HG03196 (cell line): ENCODE measurements at regions not wholly inside any gene's neighbourhood (a gene's known extent, or its start where the extent isn't known, plus 50 kb on each side); places are given as distances from the start of the nearest gene placed in this dataset.
A peak's percentile ranks its signal among the peaks of the same experiment; 100 is the strongest.

Experiments used
- ATAC-seq: cut with Tn5 transposase; IDR thresholded peaks from one replicate; pipeline ENCODE4 v1.9.1; 2021; ENCODE audit not compliant: unreplicated experiment

DNA sequence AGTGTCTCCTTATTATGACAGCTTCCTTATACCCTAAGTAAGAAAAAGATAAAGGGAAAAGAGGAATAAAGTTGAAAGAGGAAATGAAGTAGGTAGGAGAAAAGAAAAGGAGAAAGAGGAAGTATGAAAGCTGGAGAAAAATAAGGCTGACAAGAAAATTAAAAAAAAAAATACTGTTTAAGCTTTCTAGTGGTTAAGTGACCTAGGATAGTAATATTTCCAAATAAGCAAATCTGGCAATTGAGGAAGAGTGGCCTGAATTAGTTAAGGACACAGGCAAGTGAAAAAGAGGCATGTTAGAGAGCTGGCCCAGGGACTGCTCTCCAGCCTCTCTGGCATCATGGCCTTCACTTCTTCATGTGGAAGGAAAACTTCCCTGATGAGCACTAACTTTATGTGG is 76.5 kb upstream of the ADGRF1 start:
- no peak for ATAC-seq

- ATAC-seq, result no peak
Measured at GRCh38 chr6:47117314-47117713, 75.2 kb upstream of the ADGRF1 start.

- no peak for ATAC-seq
Measured at GRCh38 chr6:47116606-47117005, 74.5 kb upstream of the ADGRF1 start.

GRCh38 chr6:47116086-47116485 is 74.0 kb upstream of the ADGRF1 start:
- no peak for ATAC-seq

DNA sequence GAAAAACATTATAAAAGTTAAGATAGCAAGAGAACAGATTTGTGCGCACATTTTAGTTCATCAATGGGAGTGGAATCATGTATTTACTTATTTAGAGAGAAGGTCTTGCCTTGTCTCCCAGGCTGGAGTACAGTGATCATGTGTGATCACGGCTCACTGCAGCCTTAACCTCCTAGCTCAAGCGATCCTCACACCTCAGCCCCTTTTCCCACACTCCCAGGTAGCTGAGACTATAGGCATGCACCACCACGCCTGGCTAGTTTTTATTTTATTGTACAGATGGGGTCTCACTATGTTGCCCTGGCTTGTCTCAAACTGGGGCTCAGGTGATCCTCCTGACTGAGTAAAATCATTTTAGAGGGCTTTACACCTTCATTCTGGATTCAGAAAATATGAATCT is 72.3 kb upstream of the ADGRF1 start:
- ATAC-seq, result no peak

DNA sequence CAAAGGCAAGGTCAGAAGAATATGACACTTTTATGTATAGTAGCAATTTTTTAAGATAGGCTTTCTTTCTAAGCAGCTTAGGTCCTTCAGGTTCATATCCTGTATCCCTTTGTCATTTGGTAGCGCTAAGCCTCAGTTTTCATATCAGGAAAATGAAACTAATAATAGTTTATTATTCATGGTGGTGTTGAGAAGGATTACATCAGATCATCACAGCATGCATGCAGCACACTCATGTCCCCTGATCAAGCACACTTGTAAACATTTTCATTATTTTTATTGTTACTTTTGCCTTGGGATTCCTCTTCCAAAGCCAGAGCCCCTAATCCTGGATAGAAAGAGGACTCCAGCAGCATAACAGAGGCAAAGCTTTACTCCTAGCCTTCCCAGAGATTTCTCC is 70.2 kb upstream of the ADGRF1 start:
- no peak for ATAC-seq

- no peak for ATAC-seq
Measured at GRCh38 chr6:47111685-47112084, 69.6 kb upstream of the ADGRF1 start.

DNA sequence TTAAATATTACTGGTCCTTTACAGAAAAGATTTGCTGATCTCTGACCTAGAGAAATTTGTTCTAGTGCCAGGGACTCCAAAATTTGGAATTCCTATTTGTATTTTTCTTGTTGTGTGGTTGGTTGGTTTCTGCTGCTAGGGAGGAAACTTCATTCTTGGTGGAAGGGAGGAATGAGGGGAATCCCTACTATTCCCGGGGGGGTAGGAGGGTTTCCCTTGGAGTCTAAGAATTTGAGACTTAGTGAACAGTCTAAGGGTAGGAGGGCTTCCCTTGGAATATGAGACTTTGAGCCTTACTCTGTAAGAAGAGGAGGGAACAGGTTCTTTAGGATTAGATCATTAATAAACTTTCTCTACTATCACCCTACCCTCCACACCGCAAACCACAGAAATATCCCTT is 67.1 kb upstream of the ADGRF1 start:
- no peak for ATAC-seq

DNA sequence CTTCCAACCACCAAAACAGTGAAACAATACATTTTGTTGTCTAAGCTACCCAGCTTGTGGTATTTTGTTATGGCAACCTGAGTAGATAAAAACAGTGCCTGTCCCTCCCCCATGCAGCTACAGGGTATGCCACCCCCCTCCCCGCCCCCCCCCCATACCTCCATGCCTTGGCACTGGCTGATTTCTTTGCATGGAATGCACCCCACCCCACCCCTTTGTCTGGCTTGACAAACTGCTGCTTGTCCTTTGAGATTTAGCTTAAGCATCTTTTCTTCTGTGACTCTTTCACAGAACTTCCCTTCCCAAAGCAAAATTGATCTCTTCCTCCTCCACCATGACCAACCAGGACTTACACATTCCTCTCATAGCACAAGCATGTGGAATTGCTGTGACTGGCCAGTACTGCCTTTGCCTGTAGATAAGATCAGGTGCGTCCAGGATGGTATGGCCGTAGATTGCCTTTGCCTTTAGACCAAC is 64.6 kb upstream of the ADGRF1 start:
- ATAC-seq, result no peak

DNA sequence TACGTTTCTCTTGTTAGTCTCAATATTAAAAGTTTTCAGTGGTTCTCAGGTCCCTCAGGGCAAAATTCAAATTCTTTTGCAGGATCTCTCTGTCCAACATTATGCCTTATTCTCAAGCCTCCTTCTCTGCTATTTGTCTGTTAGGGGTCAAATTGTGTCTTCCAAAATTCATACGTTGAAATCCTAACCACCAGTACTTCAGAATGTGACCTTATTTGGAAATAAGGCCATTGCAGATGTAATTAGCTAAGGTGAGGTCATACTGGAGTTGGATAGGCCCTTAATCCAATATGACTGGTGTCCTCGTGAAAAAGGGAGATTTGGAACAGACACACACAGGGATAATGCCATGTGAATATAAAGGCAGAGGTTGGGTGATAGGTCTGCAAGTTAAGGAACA is 64.1 kb upstream of the ADGRF1 start:
- ATAC-seq, result no peak

GRCh38 chr6:47105469-47106178 is 63.5 kb upstream of the ADGRF1 start:
- no peak for ATAC-seq

DNA sequence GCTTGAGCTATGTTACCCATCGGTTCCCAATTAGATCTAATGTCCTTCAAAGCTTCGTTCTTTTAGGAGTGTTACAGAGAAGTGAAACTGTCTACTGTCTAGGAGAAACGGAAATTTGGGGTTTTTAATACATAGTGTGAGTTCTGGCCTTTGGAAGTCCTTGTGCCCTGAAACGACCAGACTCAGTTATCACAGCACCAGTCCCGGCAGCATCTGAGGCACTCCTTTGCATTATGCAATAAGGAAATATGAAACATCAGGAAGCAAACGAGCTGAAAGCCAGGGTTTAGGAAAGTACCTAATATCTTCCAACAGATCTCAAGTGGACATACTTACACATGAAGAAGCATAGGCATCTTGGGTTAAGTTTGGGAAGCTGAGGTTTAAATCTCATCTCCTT is 61.8 kb upstream of the ADGRF1 start:
- no peak for ATAC-seq

DNA sequence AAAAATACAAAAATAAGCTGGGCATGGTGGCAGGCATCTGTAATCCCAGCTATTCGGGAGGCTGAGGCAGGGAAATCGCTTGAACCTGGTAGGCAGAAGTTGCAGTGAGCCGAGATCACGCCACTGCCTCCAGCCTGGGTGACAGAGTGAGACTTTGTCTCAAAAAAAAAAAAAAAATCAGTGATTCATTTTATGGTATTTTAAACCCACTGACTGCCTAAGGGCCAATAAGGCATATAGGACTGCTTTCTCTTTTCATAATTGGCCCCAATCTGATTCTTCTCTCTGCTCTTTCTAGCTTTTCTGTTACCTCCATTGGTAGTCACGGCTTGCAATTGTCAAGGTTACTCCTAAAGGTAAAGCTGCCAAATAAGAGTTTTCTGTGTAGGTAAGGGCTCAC is 60.2 kb upstream of the ADGRF1 start:
- no peak for ATAC-seq

- no peak for ATAC-seq
Measured at GRCh38 chr6:47098570-47098993, 56.5 kb upstream of the ADGRF1 start.

DNA sequence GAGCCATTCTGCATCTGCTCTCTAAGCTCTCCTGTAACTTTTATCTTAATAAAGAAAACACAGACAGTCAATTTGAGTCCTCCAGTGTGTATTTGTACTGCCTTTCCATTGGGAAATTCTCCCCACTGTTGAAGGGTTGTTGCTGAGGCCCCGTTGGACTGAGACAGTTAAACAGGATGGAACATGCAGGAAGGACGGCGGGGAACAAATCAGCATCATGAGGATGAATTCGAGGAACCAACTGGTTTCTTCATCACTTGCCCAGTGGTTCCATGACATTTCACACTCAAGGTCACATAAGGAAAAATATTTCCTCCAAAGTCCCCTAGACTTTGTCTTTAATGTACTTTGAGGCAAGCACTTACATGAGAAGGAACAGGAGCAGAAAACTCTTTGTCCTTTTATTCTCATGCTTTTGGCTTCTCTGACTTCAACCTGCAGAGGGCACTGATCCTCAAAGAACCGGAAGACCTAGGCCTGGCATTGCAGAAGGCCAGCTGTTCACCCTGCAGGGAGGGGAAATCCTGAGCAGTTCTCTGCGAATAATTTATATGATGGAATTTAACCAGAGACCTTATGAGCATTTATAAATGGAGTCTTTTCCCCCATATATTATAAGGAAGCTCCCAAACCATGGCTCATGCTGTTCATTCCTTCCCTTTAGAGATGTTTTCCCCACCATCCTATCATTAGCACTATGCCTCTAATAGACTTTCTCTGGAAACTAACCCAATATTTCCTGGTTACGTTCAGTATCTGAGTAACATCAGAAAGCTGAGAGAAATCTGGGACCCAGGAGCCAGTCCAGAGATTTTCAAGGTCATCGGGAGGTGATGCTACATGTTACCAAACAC is 55.2 kb upstream of the ADGRF1 start:
- ATAC-seq, result peak; percentile 76

DNA sequence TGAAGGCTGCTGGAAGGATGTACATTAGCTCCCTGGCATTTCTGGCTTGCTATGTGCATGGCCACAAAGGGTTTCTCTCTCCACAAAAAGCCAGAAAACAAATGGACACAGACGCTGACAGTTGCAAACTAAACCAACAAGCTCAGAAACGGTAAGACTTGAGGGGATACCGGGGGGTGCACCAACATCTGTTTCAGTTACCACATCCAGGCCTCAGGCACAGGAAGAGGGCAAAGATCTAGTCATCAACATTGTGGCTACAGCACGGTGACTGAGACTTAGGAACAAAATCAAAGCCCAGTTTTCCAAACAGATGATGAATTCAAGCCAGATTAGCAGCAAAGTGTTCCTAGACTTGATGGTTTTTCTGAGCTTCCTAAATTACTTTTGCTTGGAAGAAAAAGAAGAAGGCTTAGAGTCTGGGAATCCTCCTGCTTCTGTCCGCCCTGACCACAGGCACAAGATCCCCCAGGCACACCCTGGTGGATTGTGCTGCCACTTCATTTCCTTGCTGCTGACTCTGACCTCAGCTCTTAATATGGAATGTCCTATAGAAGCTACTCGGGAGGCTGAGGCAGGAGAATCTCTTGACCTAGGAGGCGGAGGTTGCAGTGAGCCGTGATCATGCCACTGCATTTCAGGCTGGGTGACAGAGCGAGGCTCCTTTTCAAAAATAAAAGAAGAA is 54.2 kb upstream of the ADGRF1 start:
- ATAC-seq, result no peak

DNA sequence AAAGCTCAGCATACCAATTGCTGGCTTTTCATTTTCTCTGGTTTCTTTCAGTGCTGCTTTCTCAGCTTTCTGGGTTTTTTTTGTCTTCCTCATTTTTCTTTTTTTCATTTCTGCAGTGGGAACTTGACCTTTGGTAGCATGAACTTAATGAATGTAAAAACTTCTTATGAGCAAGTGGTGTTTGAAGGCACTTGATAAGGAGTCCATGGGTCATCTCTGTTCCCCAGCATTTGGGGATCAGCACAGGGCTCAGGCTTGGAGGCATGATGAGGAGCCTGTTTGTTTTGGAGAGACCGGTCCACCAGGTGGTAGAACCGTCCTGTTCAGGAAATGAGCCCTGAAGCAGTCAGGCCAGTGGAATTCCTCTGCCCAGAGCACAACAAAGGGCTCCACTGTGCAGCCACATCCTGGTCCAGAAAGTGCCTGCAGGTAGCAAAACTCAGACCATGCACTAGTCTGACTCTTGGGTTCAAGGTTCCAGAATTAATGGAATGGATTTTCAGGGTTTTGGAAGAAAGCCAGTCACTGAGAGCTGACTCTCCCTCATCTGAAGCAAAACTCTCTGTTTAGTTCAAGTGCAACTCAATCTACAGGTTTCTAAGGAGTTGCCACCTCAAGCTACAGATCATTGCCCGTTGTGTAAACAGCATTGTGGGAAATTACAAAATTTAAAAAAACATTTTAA is 52.3 kb upstream of the ADGRF1 start:
- ATAC-seq, result no peak

GRCh38 chr6:47093169-47093568 is 51.0 kb upstream of the ADGRF1 start:
- ATAC-seq, result no peak

GRCh38 chr6:47091886-47092668 is 49.9 kb upstream of the ADGRF1 start:
- no peak for ATAC-seq
